ENCODE measurements at regions not wholly inside any gene's neighbourhood (a gene's known extent, or its start where the extent isn't known, plus 50 kb on each side); places are given as distances from the start of the nearest gene placed in this dataset.

DNA sequence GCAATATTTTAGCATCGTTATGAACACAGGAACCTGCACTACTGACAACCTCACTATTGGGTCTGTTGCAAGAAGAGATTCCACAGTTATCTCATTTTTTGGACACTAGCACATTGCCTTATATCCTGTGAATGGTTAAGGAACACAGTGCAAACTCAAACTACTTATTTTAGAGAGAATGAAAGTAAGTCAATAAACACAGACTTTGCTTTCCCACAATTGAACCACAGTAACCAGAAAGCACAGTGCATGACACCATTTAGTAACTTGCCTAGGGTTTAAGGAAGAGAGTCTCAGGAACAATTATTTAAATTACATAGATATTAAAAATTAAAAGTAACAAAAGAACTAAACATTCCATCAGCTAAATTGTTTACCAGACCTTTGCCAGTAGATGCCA lies 468.8 kb downstream of the ZWINT start:
- no peak overlapping the region for H3K9ac ChIP-seq (ENCODE audit: low read length)
- no peak overlapping the region for H2AFZ ChIP-seq (ENCODE audit: low read length)
- H3K27ac ChIP-seq (ENCODE audit: low read length) = no peak overlapping the region
- no peak for TF ChIP-seq EZH2 (IDR thresholded peaks at IDR 0.05; ENCODE audit: low read length, unreplicated experiment)
- TF ChIP-seq CTCF (conservative IDR thresholded peaks at IDR 0.05; ENCODE audit: low read depth, low read length) = no peak
- TF ChIP-seq EZH2phosphoT487 (IDR thresholded peaks at IDR 0.05; ENCODE audit: borderline replicate concordance, low read length) = no peak
- H3K9me2 ChIP-seq (replicated peaks; ENCODE audit: low read length) = no peaks in the 10 kb centered on the region
- intact Hi-C loops (cut with micrococcal nuclease) = no loop called here
- DNase-seq (no peak), ATAC-seq (no peak)
- no TSS peak for BruUV-seq (replicated peaks)
- ChIA-PET CTCF (no interaction called here), POLR2A (ENCODE audit: unreplicated experiment) (no interaction called here)
- H3F3A ChIP-seq (ENCODE audit: low read length, unreplicated experiment) = no peaks in the 10 kb centered on the region
- H4K20me1 ChIP-seq (ENCODE audit: low read length) = no peaks in the 10 kb centered on the region
- H3K4me2 ChIP-seq (ENCODE audit: low read length) = no peak overlapping the region
- H3K27me3 ChIP-seq (ENCODE audit: low read length) = no peaks in the 10 kb centered on the region
- no peaks in the 10 kb centered on the region for H3K9me3 ChIP-seq (ENCODE audit: low read length)
- no peaks in the 10 kb centered on the region for H3K79me2 ChIP-seq (ENCODE audit: low read length)
- H3K4me1 ChIP-seq (ENCODE audit: insufficient read depth, low read length) = no peaks in the 10 kb centered on the region
- no peak overlapping the region for H3K4me3 ChIP-seq (ENCODE audit: low read length)
- H3K36me3 ChIP-seq (ENCODE audit: low read depth, low read length) = no peaks in the 10 kb centered on the region

GRCh38 chr10:55881588-55881987 lies 479.5 kb downstream of the ZWINT start:
- ChIA-PET POLR2A (ENCODE audit: unreplicated experiment) (no interaction called here), CTCF (no interaction called here)
- TF ChIP-seq EZH2phosphoT487 (IDR thresholded peaks at IDR 0.05; ENCODE audit: borderline replicate concordance, low read length) (no peak), EZH2 (IDR thresholded peaks at IDR 0.05; ENCODE audit: low read length, unreplicated experiment) (no peak), CTCF (conservative IDR thresholded peaks at IDR 0.05; ENCODE audit: low read depth, low read length) (no peak)
- H3K4me1 ChIP-seq (ENCODE audit: insufficient read depth, low read length) = no peaks in the 10 kb centered on the region
- no peak overlapping the region for H2AFZ ChIP-seq (ENCODE audit: low read length)
- H3K27ac ChIP-seq (ENCODE audit: low read length) = no peak overlapping the region
- no peak overlapping the region for H3K9ac ChIP-seq (ENCODE audit: low read length)
- H3K79me2 ChIP-seq (ENCODE audit: low read length) = no peaks in the 10 kb centered on the region
- H3K4me2 ChIP-seq (ENCODE audit: low read length) = no peak overlapping the region
- no peaks in the 10 kb centered on the region for H3F3A ChIP-seq (ENCODE audit: low read length, unreplicated experiment)
- H3K4me3 ChIP-seq (ENCODE audit: low read length) = no peak overlapping the region
- 0 out of 2 replicates have a peak, but pooled peaks cover 3% of the 10 kb centered on the region for H3K9me3 ChIP-seq (ENCODE audit: low read length)
- intact Hi-C loops (cut with micrococcal nuclease) = no loop called here
- H3K9me2 ChIP-seq (replicated peaks; ENCODE audit: low read length) = no peaks in the 10 kb centered on the region
- H3K27me3 ChIP-seq (ENCODE audit: low read length) = no peaks in the 10 kb centered on the region
- DNase-seq (no peak), ATAC-seq (no peak)
- BruUV-seq (replicated peaks) = no TSS peak
- H3K36me3 ChIP-seq (ENCODE audit: low read depth, low read length) = no peaks in the 10 kb centered on the region
- no peaks in the 10 kb centered on the region for H4K20me1 ChIP-seq (ENCODE audit: low read length)

- no peaks in the 10 kb centered on the region for H3K4me1 ChIP-seq (ENCODE audit: insufficient read depth, low read length)
- intact Hi-C loops (cut with micrococcal nuclease) = loop anchor here (5.0 kb wide), 1 partner anchor 54 kb away; no protein-coding TSS in a partner anchor
- no peaks in the 10 kb centered on the region for H3K9me2 ChIP-seq (replicated peaks; ENCODE audit: low read length)
- no peaks in the 10 kb centered on the region for H3K79me2 ChIP-seq (ENCODE audit: low read length)
- H3K4me3 ChIP-seq (ENCODE audit: low read length) = no peak overlapping the region
- DNase-seq (no peak), ATAC-seq (no peak)
- no peaks in the 10 kb centered on the region for H4K20me1 ChIP-seq (ENCODE audit: low read length)
- POLR2A ChIA-PET (ENCODE audit: unreplicated experiment) = no interaction called here
- H3K36me3 ChIP-seq (ENCODE audit: low read depth, low read length) = no peaks in the 10 kb centered on the region
- CTCF ChIA-PET = no interaction called here
- H3K27me3 ChIP-seq (ENCODE audit: low read length) = no peaks in the 10 kb centered on the region
- H3K27ac ChIP-seq (ENCODE audit: low read length) = no peak overlapping the region
- H3K9ac ChIP-seq (ENCODE audit: low read length) = no peak overlapping the region
- no peaks in the 10 kb centered on the region for H3F3A ChIP-seq (ENCODE audit: low read length, unreplicated experiment)
- no peak for TF ChIP-seq EZH2 (IDR thresholded peaks at IDR 0.05; ENCODE audit: low read length, unreplicated experiment)
- no peak for TF ChIP-seq CTCF (conservative IDR thresholded peaks at IDR 0.05; ENCODE audit: low read depth, low read length)
- TF ChIP-seq EZH2phosphoT487 (IDR thresholded peaks at IDR 0.05; ENCODE audit: borderline replicate concordance, low read length) = no peak
- H3K4me2 ChIP-seq (ENCODE audit: low read length) = no peak overlapping the region
- no peak overlapping the region for H2AFZ ChIP-seq (ENCODE audit: low read length)
- no peaks in the 10 kb centered on the region for H3K9me3 ChIP-seq (ENCODE audit: low read length)
- BruUV-seq (replicated peaks) = no TSS peak
Measured at GRCh38 chr10:55873485-55873884, 487.6 kb downstream of the ZWINT start.
